SK-N-MC (cell line): ENCODE measurements at regions not wholly inside any gene's neighbourhood (a gene's known extent, or its start where the extent isn't known, plus 50 kb on each side); places are given as distances from the start of the nearest gene placed in this dataset.

Experiments
- DNase-seq: peaks from one replicate; pipeline ENCODE4 v3.0.0-alpha.2; 2011; ENCODE audit warnings: low read depth, low spot score
- H3K27ac ChIP-seq: fragments of 200-600 bp; sonication (generic); 2 replicates; pipeline ENCODE4 v1.5.1; 2016; ENCODE audit warnings: mixed run types
- H3K36me3 ChIP-seq: fragments of 200-600 bp; sonication (generic); 2 replicates; pipeline ENCODE4 v1.6.1; 2017; ENCODE audit warnings: antibody characterized with exemption, low read length, mixed read lengths; ENCODE audit not compliant: insufficient read depth
- H3K4me3 ChIP-seq: fragments of 200-600 bp; sonication (generic); 2 replicates; pipeline ENCODE4 v1.5.1; 2016
- H3K9ac ChIP-seq: fragments of 200-600 bp; sonication (generic); 2 replicates; pipeline ENCODE4 v1.8.0; 2017; ENCODE audit warnings: mixed run types, mixed read lengths; ENCODE audit not compliant: insufficient read length
- H3K9me3 ChIP-seq: fragments of 200-600 bp; sonication (generic); 2 replicates; pipeline ENCODE4 v1.6.1; 2017; ENCODE audit warnings: low read depth, mild to moderate bottlenecking, antibody characterized with exemption, low read length, moderate library complexity, mixed read lengths
- EZH2 ChIP-seq: fragments of 200-600 bp; sonication (generic); IDR thresholded peaks from one replicate; pipeline ENCODE4 v1.6.1; 2017; ENCODE audit warnings: antibody characterized with exemption
- FOXP2 ChIP-seq: optimal IDR thresholded peaks from 2 replicates; pipeline ENCODE3; 2011; ENCODE audit warnings: mild to moderate bottlenecking, moderate library complexity; ENCODE audit not compliant: insufficient read depth; ENCODE audit errors: extremely low read length, control extremely low read depth
- POLR2AphosphoS5 ChIP-seq: IDR thresholded peaks from 2 replicates; pipeline ENCODE4 v1.6.1; 2012; ENCODE audit warnings: mild to moderate bottlenecking, low read depth, low read length, borderline replicate concordance

- no peak for DNase-seq
- Histone ChIP-seq H3K27ac (no peak overlapping the region), H3K9me3 (no peaks in the 10 kb centered on the region), H3K9ac (no peak overlapping the region), H3K4me3 (no peak overlapping the region), H3K36me3 (no peaks in the 10 kb centered on the region)
- no peak for TF ChIP-seq EZH2
- no peak for TF ChIP-seq FOXP2
- no peak for TF ChIP-seq POLR2AphosphoS5
Observed at GRCh38 chr20:50280851-50281655, 90.4 kb downstream of the CEBPB start.

GRCh38 chr20:50281831-50282591 is 91.4 kb downstream of the CEBPB start:
- TF ChIP-seq EZH2 = no peak
- no peak for TF ChIP-seq POLR2AphosphoS5
- TF ChIP-seq FOXP2 = no peak
- Histone ChIP-seq H3K9me3 (no peaks in the 10 kb centered on the region), H3K4me3 (no peak overlapping the region), H3K9ac (no peak overlapping the region), H3K27ac (no peak overlapping the region), H3K36me3 (no peaks in the 10 kb centered on the region)
- no peak for DNase-seq

GRCh38 chr20:50282592-50283241 is 92.1 kb downstream of the CEBPB start:
- Histone ChIP-seq H3K9me3 (no peaks in the 10 kb centered on the region), H3K36me3 (no peaks in the 10 kb centered on the region), H3K4me3 (no peak overlapping the region), H3K27ac (no peak overlapping the region), H3K9ac (no peak overlapping the region)
- no peak for TF ChIP-seq FOXP2
- TF ChIP-seq POLR2AphosphoS5 = no peak
- no peak for TF ChIP-seq EZH2
- DNase-seq = no peak

GRCh38 chr20:50283370-50283769 is 92.7 kb downstream of the CEBPB start:
- no peaks in the 10 kb centered on the region for H3K9me3 ChIP-seq
- H3K27ac ChIP-seq = no peak overlapping the region
- TF ChIP-seq EZH2 = no peak
- no peak for TF ChIP-seq FOXP2
- no peak for TF ChIP-seq POLR2AphosphoS5
- H3K36me3 ChIP-seq = no peaks in the 10 kb centered on the region
- H3K9ac ChIP-seq = no peak overlapping the region
- DNase-seq = no peak
- H3K4me3 ChIP-seq = no peak overlapping the region

GRCh38 chr20:50283922-50284810 is 93.5 kb downstream of the CEBPB start:
- H3K9ac ChIP-seq = no peak overlapping the region
- no peaks in the 10 kb centered on the region for H3K36me3 ChIP-seq
- H3K9me3 ChIP-seq = no peaks in the 10 kb centered on the region
- H3K4me3 ChIP-seq = no peak overlapping the region
- TF ChIP-seq FOXP2 (no peak), POLR2AphosphoS5 (no peak), EZH2 (no peak)
- DNase-seq = no peak
- no peak overlapping the region for H3K27ac ChIP-seq

GRCh38 chr20:50284811-50285375 is 94.3 kb downstream of the CEBPB start:
- Histone ChIP-seq H3K9me3 (no peaks in the 10 kb centered on the region), H3K4me3 (no peak overlapping the region), H3K36me3 (no peaks in the 10 kb centered on the region), H3K27ac (no peak overlapping the region), H3K9ac (no peak overlapping the region)
- no peak for DNase-seq
- no peak for TF ChIP-seq FOXP2
- TF ChIP-seq POLR2AphosphoS5 = no peak
- no peak for TF ChIP-seq EZH2

GRCh38 chr20:50285376-50286173 is 94.9 kb downstream of the CEBPB start:
- Histone ChIP-seq H3K36me3 (no peaks in the 10 kb centered on the region), H3K27ac (peak overlapping the region; percentile 54), H3K4me3 (no peak overlapping the region), H3K9me3 (no peaks in the 10 kb centered on the region), H3K9ac (peak overlapping the region; percentile 51)
- TF ChIP-seq POLR2AphosphoS5 = no peak
- no peak for TF ChIP-seq EZH2
- TF ChIP-seq FOXP2 = no peak
- DNase-seq = no peak
